DOHH2 (cell line): ENCODE measurements at regions not wholly inside any gene's neighbourhood (a gene's known extent, or its start where the extent isn't known, plus 50 kb on each side); places are given as distances from the start of the nearest gene placed in this dataset.

ENCODE experiments used
- H3F3A ChIP-seq: fragments of 200-600 bp; sonication (generic), shearing (Covaris generic); 2 replicates; pipeline ENCODE4 v1.6.0; 2016; ENCODE audit warnings: antibody characterized with exemption, mild to moderate bottlenecking; ENCODE audit not compliant: control insufficient read depth, insufficient read depth
- H3K27ac ChIP-seq: fragments of 200-600 bp; sonication (generic); 2 replicates; pipeline ENCODE4 v1.5.1; 2014; ENCODE audit warnings: low read depth, mild to moderate bottlenecking, low read length, moderate library complexity
- H3K27me3 ChIP-seq: fragments of 200-600 bp; sonication (generic); 2 replicates; pipeline ENCODE4 v1.6.1; 2014; ENCODE audit warnings: mild to moderate bottlenecking, low read length, mixed read lengths; ENCODE audit not compliant: control insufficient read depth
- H3K36me3 ChIP-seq: fragments of 200-600 bp; sonication (generic); 2 replicates; pipeline ENCODE4 v1.6.1; 2014; ENCODE audit warnings: mild to moderate bottlenecking, low read length, moderate library complexity, mixed read lengths; ENCODE audit not compliant: control insufficient read depth
- H3K4me1 ChIP-seq: fragments of 200-600 bp; sonication (generic); 2 replicates; pipeline ENCODE4 v1.6.1; 2014; ENCODE audit warnings: mild to moderate bottlenecking, low read length, mixed read lengths; ENCODE audit not compliant: control insufficient read depth
- H3K4me2 ChIP-seq: fragments of 200-600 bp; sonication (generic); 2 replicates; pipeline ENCODE4 v1.6.0; 2014; ENCODE audit warnings: mild to moderate bottlenecking, low read length, moderate library complexity
- H3K4me3 ChIP-seq: fragments of 200-600 bp; sonication (generic); 2 replicates; pipeline ENCODE4 v1.5.1; 2014; ENCODE audit warnings: mild to moderate bottlenecking, low read length, mixed read lengths
- H3K79me2 ChIP-seq: fragments of 200-600 bp; sonication (generic); 2 replicates; pipeline ENCODE4 v1.6.1; 2014; ENCODE audit warnings: mild to moderate bottlenecking, low read length, mixed read lengths; ENCODE audit not compliant: control insufficient read depth
- H3K9me2 ChIP-seq: fragments of 200-600 bp; sonication (generic); replicated peaks from 2 replicates; pipeline ENCODE4 v1.6.1; 2014; ENCODE audit warnings: mild to moderate bottlenecking, low read length, mixed read lengths; ENCODE audit not compliant: control insufficient read depth
- H3K9me3 ChIP-seq: fragments of 200-600 bp; sonication (generic); 2 replicates; pipeline ENCODE4 v1.6.1; 2014; ENCODE audit warnings: antibody characterized with exemption, low read length, mixed read lengths; ENCODE audit not compliant: control insufficient read depth, insufficient read depth
- H4K20me1 ChIP-seq: fragments of 200-600 bp; sonication (generic); 2 replicates; pipeline ENCODE4 v1.6.0; 2014; ENCODE audit warnings: low read depth, mild to moderate bottlenecking, antibody characterized with exemption, low read length, moderate library complexity; ENCODE audit not compliant: control insufficient read depth, insufficient read depth
- CTCF ChIP-seq: fragments of 200-600 bp; sonication (generic); IDR thresholded peaks from one replicate; pipeline ENCODE4 v1.5.1; 2014; ENCODE audit warnings: antibody characterized with exemption, mild to moderate bottlenecking, low read depth, low read length; ENCODE audit not compliant: poor library complexity, severe bottlenecking
- EZH2phosphoT487 ChIP-seq: fragments of 200-600 bp; sonication (generic); IDR thresholded peaks from 2 replicates; pipeline ENCODE4 v1.6.1; 2017; ENCODE audit warnings: borderline replicate concordance, mild to moderate bottlenecking, antibody characterized with exemption, low read length, moderate library complexity, mixed read lengths

- Histone ChIP-seq H3K27ac (no peak overlapping the region), H3K36me3 (no peaks in the 10 kb centered on the region), H3K79me2 (no peaks in the 10 kb centered on the region), H3K9me3 (no peaks in the 10 kb centered on the region; the same call in 1 of the 2 replicates), H4K20me1 (no peaks in the 10 kb centered on the region), H3K4me2 (no peak overlapping the region), H3K4me3 (no peak overlapping the region), H3F3A (no peaks in the 10 kb centered on the region), H3K9me2 (no peaks in the 10 kb centered on the region), H3K4me1 (no peaks in the 10 kb centered on the region), H3K27me3 (no peaks in the 10 kb centered on the region)
- no peak for TF ChIP-seq EZH2phosphoT487
- TF ChIP-seq CTCF = no peak
These were observed 2019.8 kb downstream of the NCAM2 start for GRCh38 chr21:23017989-23018388.

- H3K4me1 ChIP-seq = no peaks in the 10 kb centered on the region
- no peaks in the 10 kb centered on the region; the same call in 1 of the 2 replicates for H3K9me3 ChIP-seq
- H3K36me3 ChIP-seq = no peaks in the 10 kb centered on the region
- H3K27me3 ChIP-seq = no peaks in the 10 kb centered on the region
- no peaks in the 10 kb centered on the region for H3F3A ChIP-seq
- H3K27ac ChIP-seq = no peak overlapping the region
- H3K79me2 ChIP-seq = no peaks in the 10 kb centered on the region
- H4K20me1 ChIP-seq = no peaks in the 10 kb centered on the region
- H3K9me2 ChIP-seq = no peaks in the 10 kb centered on the region
- TF ChIP-seq EZH2phosphoT487 = no peak
- no peak for TF ChIP-seq CTCF
- H3K4me2 ChIP-seq = no peak overlapping the region
- no peak overlapping the region for H3K4me3 ChIP-seq
These were observed 2022.8 kb downstream of the NCAM2 start for GRCh38 chr21:23020969-23021368.

GRCh38 chr21:23021481-23021880, 2023.3 kb downstream of the NCAM2 start:
- no peak overlapping the region for H3K27ac ChIP-seq
- H3K9me2 ChIP-seq = no peaks in the 10 kb centered on the region
- no peak overlapping the region for H3K4me2 ChIP-seq
- no peaks in the 10 kb centered on the region for H4K20me1 ChIP-seq
- H3K9me3 ChIP-seq = no peaks in the 10 kb centered on the region; the same call in 1 of the 2 replicates
- no peak overlapping the region for H3K4me3 ChIP-seq
- no peaks in the 10 kb centered on the region for H3K27me3 ChIP-seq
- no peaks in the 10 kb centered on the region for H3K36me3 ChIP-seq
- H3F3A ChIP-seq = no peaks in the 10 kb centered on the region
- no peaks in the 10 kb centered on the region for H3K79me2 ChIP-seq
- TF ChIP-seq EZH2phosphoT487 (no peak), CTCF (no peak)
- no peaks in the 10 kb centered on the region for H3K4me1 ChIP-seq

GRCh38 chr21:23026878-23027277, 2028.7 kb downstream of the NCAM2 start:
- no peaks in the 10 kb centered on the region for H4K20me1 ChIP-seq
- H3K27ac ChIP-seq = no peak overlapping the region
- no peak overlapping the region for H3K4me2 ChIP-seq
- no peak overlapping the region for H3K4me3 ChIP-seq
- no peaks in the 10 kb centered on the region for H3K79me2 ChIP-seq
- H3K27me3 ChIP-seq = no peaks in the 10 kb centered on the region
- H3K9me2 ChIP-seq = no peaks in the 10 kb centered on the region
- no peaks in the 10 kb centered on the region for H3F3A ChIP-seq
- H3K36me3 ChIP-seq = no peaks in the 10 kb centered on the region
- no peaks in the 10 kb centered on the region; the same call in 1 of the 2 replicates for H3K9me3 ChIP-seq
- TF ChIP-seq CTCF = no peak
- no peak for TF ChIP-seq EZH2phosphoT487
- H3K4me1 ChIP-seq = no peaks in the 10 kb centered on the region
